Activated CD4-positive, alpha-beta T cell treated with anti-CD3 and anti-CD28 coated beads, Interleukin-2, amount 10 ng/mL, durations not matched to agents 7 days and 5 days (primary cell): ENCODE measurements at regions not wholly inside any gene's neighbourhood (a gene's known extent, or its start where the extent isn't known, plus 50 kb on each side); places are given as distances from the start of the nearest gene placed in this dataset.

Source experiments
- CTCF ChIA-PET: fragments of 350-600 bp; sonication (Branson Sonifier 250); formaldehyde crosslinking; loops from one replicate; lab custom pipeline; 2021; ENCODE audit warnings: antibody characterized with exemption; lab: Charles Lee
- POLR2A ChIA-PET: fragments of 350-600 bp; sonication (Branson Sonifier 250); formaldehyde crosslinking; loops from one replicate; lab custom pipeline; 2021; ENCODE audit warnings: antibody characterized with exemption; lab: Charles Lee
- DNase-seq: peaks from one replicate; pipeline ENCODE4 v3.0.0-alpha.2; 2020
- H3K27ac Mint-ChIP-seq: one replicate; pipeline ENCODE4 v1.8.0; 2021; ENCODE audit warnings: mild to moderate bottlenecking, moderate library complexity, mixed read lengths
- H3K27me3 Mint-ChIP-seq: one replicate; pipeline ENCODE4 v1.8.0; 2021; ENCODE audit warnings: mixed read lengths
- H3K36me3 Mint-ChIP-seq: one replicate; pipeline ENCODE4 v1.8.0; 2021; ENCODE audit warnings: low read depth, mixed read lengths
- H3K4me1 Mint-ChIP-seq: one replicate; pipeline ENCODE4 v1.8.0; 2021; ENCODE audit warnings: mixed read lengths
- H3K4me3 Mint-ChIP-seq: one replicate; pipeline ENCODE4 v1.8.0; 2021; ENCODE audit warnings: mild to moderate bottlenecking, moderate library complexity, mixed read lengths
- H3K9me3 Mint-ChIP-seq: one replicate; pipeline ENCODE4 v1.8.0; 2021; ENCODE audit warnings: mixed read lengths

GRCh38 chr18:38458698-38459097 is 893.1 kb upstream of the CELF4 start:
- H3K4me3 Mint-ChIP-seq = no peak overlapping the region
- CTCF ChIA-PET = no interaction called here
- no peaks in the 10 kb centered on the region for H3K27me3 Mint-ChIP-seq
- no peaks in the 10 kb centered on the region for H3K36me3 Mint-ChIP-seq
- no peak for DNase-seq
- POLR2A ChIA-PET = no interaction called here
- H3K9me3 Mint-ChIP-seq = peaks cover 2% of the 10 kb centered on the region
- H3K4me1 Mint-ChIP-seq = no peaks in the 10 kb centered on the region
- H3K27ac Mint-ChIP-seq = no peak overlapping the region

- H3K36me3 Mint-ChIP-seq = no peaks in the 10 kb centered on the region
- no peak overlapping the region for H3K27ac Mint-ChIP-seq
- H3K4me3 Mint-ChIP-seq = no peak overlapping the region
- ChIA-PET POLR2A (no interaction called here), CTCF (no interaction called here)
- no peaks in the 10 kb centered on the region for H3K27me3 Mint-ChIP-seq
- H3K9me3 Mint-ChIP-seq = peaks cover 1% of the 10 kb centered on the region
- DNase-seq = no peak
- H3K4me1 Mint-ChIP-seq = no peaks in the 10 kb centered on the region
Measured at GRCh38 chr18:38456253-38456652, 890.7 kb upstream of the CELF4 start.

- POLR2A ChIA-PET = no interaction called here
- H3K27ac Mint-ChIP-seq = no peak overlapping the region
Measured at GRCh38 chr18:38454764-38455469, 889.3 kb upstream of the CELF4 start.

GRCh38 chr18:38453880-38454279 is 888.3 kb upstream of the CELF4 start:
- Mint-ChIP-seq H3K9me3 (peaks cover 3% of the 10 kb centered on the region), H3K4me3 (no peak overlapping the region), H3K27me3 (no peaks in the 10 kb centered on the region), H3K36me3 (no peaks in the 10 kb centered on the region), H3K27ac (no peak overlapping the region), H3K4me1 (no peaks in the 10 kb centered on the region)
- no peak for DNase-seq
- ChIA-PET CTCF (no interaction called here), POLR2A (no interaction called here)

More at GRCh38 chr18:38454764-38455469, 889.3 kb upstream of the CELF4 start:
- H3K27me3 Mint-ChIP-seq = no peaks in the 10 kb centered on the region
- no peak for DNase-seq
- H3K4me1 Mint-ChIP-seq = no peaks in the 10 kb centered on the region
- no peaks in the 10 kb centered on the region for H3K36me3 Mint-ChIP-seq
- peaks cover 3% of the 10 kb centered on the region for H3K9me3 Mint-ChIP-seq
- CTCF ChIA-PET = no interaction called here
- no peak overlapping the region for H3K4me3 Mint-ChIP-seq

- CTCF ChIA-PET = interaction anchor here (0.7 kb wide), 1 partner anchor 42 kb away, joined by 3 read pairs; no protein-coding TSS in a partner anchor
- Mint-ChIP-seq H3K27me3 (no peaks in the 10 kb centered on the region), H3K4me1 (no peaks in the 10 kb centered on the region), H3K27ac (no peak overlapping the region), H3K9me3 (peaks cover 6% of the 10 kb centered on the region), H3K36me3 (no peaks in the 10 kb centered on the region), H3K4me3 (no peak overlapping the region)
- DNase-seq = no peak
- POLR2A ChIA-PET = no interaction called here
Measured at GRCh38 chr18:38450876-38451275, 885.3 kb upstream of the CELF4 start.

GRCh38 chr18:38445804-38446145 is 880.2 kb upstream of the CELF4 start:
- H3K36me3 Mint-ChIP-seq = no peaks in the 10 kb centered on the region
- H3K9me3 Mint-ChIP-seq = peaks cover 6% of the 10 kb centered on the region
- ChIA-PET POLR2A (no interaction called here), CTCF (interaction anchor here (1.0 kb wide), 1 partner anchor 83 kb away, joined by 3 read pairs; no protein-coding TSS in a partner anchor)
- H3K4me1 Mint-ChIP-seq = no peaks in the 10 kb centered on the region
- H3K27me3 Mint-ChIP-seq = no peaks in the 10 kb centered on the region
- no peak overlapping the region for H3K27ac Mint-ChIP-seq
- H3K4me3 Mint-ChIP-seq = no peak overlapping the region
- DNase-seq = no peak

- H3K4me3 Mint-ChIP-seq = no peak overlapping the region
Measured at GRCh38 chr18:38444971-38445803, 879.6 kb upstream of the CELF4 start.

GRCh38 chr18:38427736-38428135 is 862.1 kb upstream of the CELF4 start:
- Mint-ChIP-seq H3K4me1 (no peaks in the 10 kb centered on the region), H3K27ac (no peak overlapping the region), H3K4me3 (no peak overlapping the region), H3K36me3 (no peaks in the 10 kb centered on the region), H3K27me3 (no peaks in the 10 kb centered on the region), H3K9me3 (no peaks in the 10 kb centered on the region)
- CTCF ChIA-PET = interaction anchor here (0.6 kb wide), 1 partner anchor 1390 kb away, joined by 4 read pairs; no protein-coding TSS in a partner anchor
- no peak for DNase-seq
- POLR2A ChIA-PET = no interaction called here

More at GRCh38 chr18:38444971-38445803, 879.6 kb upstream of the CELF4 start:
- CTCF ChIA-PET = interaction anchor here (1.0 kb wide), 1 partner anchor 84 kb away, joined by 3 read pairs; no protein-coding TSS in a partner anchor
- peaks cover 3% of the 10 kb centered on the region for H3K9me3 Mint-ChIP-seq
- H3K36me3 Mint-ChIP-seq = no peaks in the 10 kb centered on the region
- H3K4me1 Mint-ChIP-seq = no peaks in the 10 kb centered on the region
- POLR2A ChIA-PET = no interaction called here
- no peak overlapping the region for H3K27ac Mint-ChIP-seq
- no peaks in the 10 kb centered on the region for H3K27me3 Mint-ChIP-seq
- no peak for DNase-seq

GRCh38 chr18:38427234-38427633 is 861.6 kb upstream of the CELF4 start:
- no peaks in the 10 kb centered on the region for H3K4me1 Mint-ChIP-seq
- H3K27me3 Mint-ChIP-seq = no peaks in the 10 kb centered on the region
- ChIA-PET POLR2A (no interaction called here), CTCF (no interaction called here)
- no peak overlapping the region for H3K27ac Mint-ChIP-seq
- H3K4me3 Mint-ChIP-seq = no peak overlapping the region
- no peaks in the 10 kb centered on the region for H3K9me3 Mint-ChIP-seq
- DNase-seq = no peak
- no peaks in the 10 kb centered on the region for H3K36me3 Mint-ChIP-seq

- H3K27ac Mint-ChIP-seq = no peak overlapping the region
- CTCF ChIA-PET = no interaction called here
- H3K4me1 Mint-ChIP-seq = no peaks in the 10 kb centered on the region
- POLR2A ChIA-PET = no interaction called here
- no peak for DNase-seq
- no peaks in the 10 kb centered on the region for H3K27me3 Mint-ChIP-seq
- H3K4me3 Mint-ChIP-seq = no peak overlapping the region
- H3K9me3 Mint-ChIP-seq = no peaks in the 10 kb centered on the region
- H3K36me3 Mint-ChIP-seq = no peaks in the 10 kb centered on the region
Measured at GRCh38 chr18:38421872-38422615, 856.4 kb upstream of the CELF4 start.

GRCh38 chr18:38421021-38421420 is 855.4 kb upstream of the CELF4 start:
- ChIA-PET POLR2A (no interaction called here), CTCF (no interaction called here)
- DNase-seq = no peak
- Mint-ChIP-seq H3K27ac (no peak overlapping the region), H3K36me3 (no peaks in the 10 kb centered on the region), H3K27me3 (no peaks in the 10 kb centered on the region), H3K4me1 (no peaks in the 10 kb centered on the region), H3K4me3 (no peak overlapping the region), H3K9me3 (no peaks in the 10 kb centered on the region)

- H3K27ac Mint-ChIP-seq = no peak overlapping the region
- no peaks in the 10 kb centered on the region for H3K36me3 Mint-ChIP-seq
Measured at GRCh38 chr18:38420611-38421010, 855.0 kb upstream of the CELF4 start.

GRCh38 chr18:38415811-38416210 is 850.2 kb upstream of the CELF4 start:
- POLR2A ChIA-PET = no interaction called here
- CTCF ChIA-PET = no interaction called here
- DNase-seq = no peak
- Mint-ChIP-seq H3K9me3 (no peaks in the 10 kb centered on the region), H3K27me3 (no peaks in the 10 kb centered on the region), H3K4me3 (no peak overlapping the region), H3K36me3 (no peaks in the 10 kb centered on the region), H3K27ac (no peak overlapping the region), H3K4me1 (no peaks in the 10 kb centered on the region)

More at GRCh38 chr18:38420611-38421010, 855.0 kb upstream of the CELF4 start:
- no peaks in the 10 kb centered on the region for H3K27me3 Mint-ChIP-seq
- POLR2A ChIA-PET = no interaction called here
- no peaks in the 10 kb centered on the region for H3K9me3 Mint-ChIP-seq
- no peak overlapping the region for H3K4me3 Mint-ChIP-seq
- no peaks in the 10 kb centered on the region for H3K4me1 Mint-ChIP-seq
- no peak for DNase-seq
- CTCF ChIA-PET = no interaction called here
